HG03280 (cell line): ENCODE measurements at regions not wholly inside any gene's neighbourhood (a gene's known extent, or its start where the extent isn't known, plus 50 kb on each side); places are given as distances from the start of the nearest gene placed in this dataset.

ENCODE experiments used
- ATAC-seq: cut with Tn5 transposase; IDR thresholded peaks from one replicate; pipeline ENCODE4 v1.9.1; 2021; ENCODE audit warnings: mild to moderate bottlenecking, moderate library complexity; ENCODE audit not compliant: unreplicated experiment

DNA sequence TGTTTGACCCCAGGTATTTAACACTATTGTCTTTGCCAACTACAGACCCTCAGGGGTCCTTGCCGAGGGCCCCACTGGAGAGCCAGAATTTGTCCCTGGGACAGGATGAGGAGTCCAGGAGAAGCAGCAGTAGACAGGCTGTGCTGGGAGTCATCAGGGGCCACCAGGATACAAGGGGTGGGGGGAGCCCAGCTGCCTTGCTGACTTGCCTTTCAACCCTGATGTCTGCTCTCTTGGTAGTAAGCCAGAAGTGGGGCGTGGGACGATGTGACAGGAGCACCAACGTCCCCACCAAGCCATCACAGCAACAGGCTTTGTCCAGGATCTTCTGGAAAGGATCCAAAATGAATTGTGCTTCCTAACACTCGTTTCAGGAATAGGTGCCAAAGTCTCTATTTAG, 62.4 kb upstream of the CDCA7L start:
- ATAC-seq: no peak

GRCh38 chr7:22005151-22005550, 59.5 kb upstream of the CDCA7L start:
- ATAC-seq: no peak

DNA sequence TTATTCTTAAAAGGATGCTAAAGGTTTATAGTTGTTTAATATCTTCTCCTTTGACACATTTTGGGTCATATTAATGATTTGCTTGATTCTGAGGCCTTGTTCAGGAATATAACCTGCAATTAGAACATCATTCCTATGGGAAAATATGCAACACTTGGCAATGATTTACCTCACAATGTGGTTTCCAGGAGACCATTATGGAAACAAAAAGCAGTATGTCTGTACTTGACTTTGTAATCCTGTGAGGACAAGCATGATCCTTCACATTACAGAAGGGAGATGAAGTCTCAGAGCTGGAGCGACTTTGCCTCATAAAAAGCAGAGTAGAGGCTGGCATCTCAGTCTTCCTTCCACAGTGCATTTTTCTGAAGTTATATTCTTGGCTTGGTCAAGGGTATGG, 57.0 kb upstream of the CDCA7L start:
- no peak for ATAC-seq

GRCh38 chr7:22001345-22002004, 55.8 kb upstream of the CDCA7L start:
- ATAC-seq: peak; percentile 65

- no peak for ATAC-seq
Measured at GRCh38 chr7:21999896-22000295, 54.2 kb upstream of the CDCA7L start.

DNA sequence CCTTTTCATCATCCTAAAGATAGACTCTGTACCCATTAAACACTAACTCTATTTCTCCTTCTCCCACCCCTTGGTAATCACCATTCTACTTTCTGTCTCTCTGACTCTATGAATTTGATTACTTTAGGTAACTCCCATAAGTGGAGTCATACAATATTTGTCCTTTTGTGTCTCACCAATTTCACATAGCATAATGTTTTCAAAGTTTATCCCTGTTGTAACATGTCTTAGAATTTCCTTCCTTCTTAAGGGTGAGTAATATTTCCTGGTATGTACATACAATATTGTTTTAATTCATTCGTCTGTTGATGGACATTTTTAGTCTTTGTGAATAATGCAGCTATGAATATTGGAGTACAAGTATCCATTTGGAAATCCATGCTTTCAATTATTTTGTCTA, 50.9 kb upstream of the CDCA7L start:
- ATAC-seq: no peak
